Fibroblast of the aortic adventitia (primary cell): ENCODE measurements at regions not wholly inside any gene's neighbourhood (a gene's known extent, or its start where the extent isn't known, plus 50 kb on each side); places are given as distances from the start of the nearest gene placed in this dataset.

Experiments
- DNase-seq: peaks from one replicate; pipeline ENCODE4 v3.0.0-alpha.2; 2010; ENCODE audit warnings: low read depth
- H3K4me3 ChIP-seq: 2 replicates; pipeline ENCODE4 v1.5.1; 2011; ENCODE audit warnings: low read depth, mild to moderate bottlenecking, control low read depth, low read length, moderate library complexity
- TF ChIP-seq, protein P1 (sequence below): IDR thresholded peaks from 2 replicates; pipeline ENCODE4 v1.5.1; 2011; ENCODE audit warnings: mild to moderate bottlenecking, low read length, control low read depth, inconsistent platforms; ENCODE audit not compliant: insufficient read depth

DNA sequence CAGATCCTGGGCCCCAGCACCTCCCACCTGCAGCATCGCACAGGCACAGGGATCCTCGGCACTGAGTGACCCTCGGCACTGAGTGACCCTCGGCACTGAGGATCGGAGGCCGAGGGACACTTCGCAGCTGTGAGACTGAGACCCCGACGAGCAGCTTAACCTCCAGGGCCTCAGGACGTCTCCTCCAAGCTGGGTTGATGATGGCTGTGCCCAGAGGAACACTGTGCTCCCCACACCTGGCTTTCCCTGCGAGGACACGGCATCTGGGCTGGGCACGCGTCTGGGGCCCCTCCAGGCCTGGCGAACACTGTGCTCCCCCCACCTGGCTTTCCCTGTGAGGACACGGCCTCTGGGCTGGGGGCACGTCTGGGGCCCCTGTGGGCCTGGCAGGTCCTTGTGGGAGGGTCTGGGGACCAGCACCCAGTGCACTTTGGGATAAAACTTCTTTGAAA lies 158.3 kb upstream of the PPP2R2D start:
- no peak overlapping the region for H3K4me3 ChIP-seq
- TF ChIP-seq, protein P1, sequence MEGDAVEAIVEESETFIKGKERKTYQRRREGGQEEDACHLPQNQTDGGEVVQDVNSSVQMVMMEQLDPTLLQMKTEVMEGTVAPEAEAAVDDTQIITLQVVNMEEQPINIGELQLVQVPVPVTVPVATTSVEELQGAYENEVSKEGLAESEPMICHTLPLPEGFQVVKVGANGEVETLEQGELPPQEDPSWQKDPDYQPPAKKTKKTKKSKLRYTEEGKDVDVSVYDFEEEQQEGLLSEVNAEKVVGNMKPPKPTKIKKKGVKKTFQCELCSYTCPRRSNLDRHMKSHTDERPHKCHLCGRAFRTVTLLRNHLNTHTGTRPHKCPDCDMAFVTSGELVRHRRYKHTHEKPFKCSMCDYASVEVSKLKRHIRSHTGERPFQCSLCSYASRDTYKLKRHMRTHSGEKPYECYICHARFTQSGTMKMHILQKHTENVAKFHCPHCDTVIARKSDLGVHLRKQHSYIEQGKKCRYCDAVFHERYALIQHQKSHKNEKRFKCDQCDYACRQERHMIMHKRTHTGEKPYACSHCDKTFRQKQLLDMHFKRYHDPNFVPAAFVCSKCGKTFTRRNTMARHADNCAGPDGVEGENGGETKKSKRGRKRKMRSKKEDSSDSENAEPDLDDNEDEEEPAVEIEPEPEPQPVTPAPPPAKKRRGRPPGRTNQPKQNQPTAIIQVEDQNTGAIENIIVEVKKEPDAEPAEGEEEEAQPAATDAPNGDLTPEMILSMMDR, result no peak
- DNase-seq, result no peak

DNA sequence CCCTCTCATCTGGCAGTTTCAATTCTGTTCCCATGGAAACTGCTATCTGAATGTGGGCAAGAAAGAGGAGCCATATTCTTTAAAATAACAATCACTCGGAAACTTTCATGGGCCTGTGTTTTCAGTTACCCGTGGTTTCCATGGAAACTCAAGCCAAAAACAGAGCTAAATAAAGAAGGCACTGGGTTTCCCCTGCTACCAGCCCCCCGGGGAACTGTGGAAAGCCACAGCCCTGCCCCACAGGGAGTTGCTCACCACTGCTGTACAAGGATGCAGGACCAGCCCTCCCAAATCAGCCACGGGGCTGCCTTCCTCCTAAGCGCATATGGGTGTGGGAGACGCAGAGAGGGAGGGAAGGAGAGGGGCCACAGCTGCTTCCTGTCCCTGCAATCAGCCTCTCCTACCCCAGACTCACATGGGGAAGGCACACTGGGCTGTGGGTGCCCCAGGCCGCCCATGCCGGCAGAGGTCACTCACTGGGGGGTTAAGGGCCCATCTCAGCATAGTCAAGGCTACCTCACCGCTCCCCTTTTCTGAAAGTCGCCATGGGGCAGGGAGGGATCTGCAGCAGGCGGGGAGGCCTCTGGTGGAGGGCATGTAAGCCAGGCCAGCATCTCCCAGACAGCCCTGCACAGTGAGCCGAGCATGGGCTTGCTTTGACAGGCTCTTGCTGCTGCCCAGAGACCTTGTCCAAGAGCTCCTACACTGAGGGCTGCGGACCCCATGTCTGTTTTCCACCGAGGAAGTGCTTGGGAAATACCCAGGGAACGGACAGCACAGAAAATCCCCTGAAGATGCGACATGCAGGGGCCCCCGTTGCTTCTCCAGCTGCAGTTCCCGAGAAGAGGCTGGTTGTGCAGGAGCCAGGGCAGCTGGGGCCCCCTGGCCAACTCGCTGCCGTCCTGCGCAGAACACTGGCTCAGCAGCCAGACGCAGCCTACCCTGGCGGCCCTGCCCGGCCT lies 157.3 kb upstream of the PPP2R2D start:
- TF ChIP-seq, protein P1, result no peak
- no peak for DNase-seq
- no peak overlapping the region for H3K4me3 ChIP-seq

DNA sequence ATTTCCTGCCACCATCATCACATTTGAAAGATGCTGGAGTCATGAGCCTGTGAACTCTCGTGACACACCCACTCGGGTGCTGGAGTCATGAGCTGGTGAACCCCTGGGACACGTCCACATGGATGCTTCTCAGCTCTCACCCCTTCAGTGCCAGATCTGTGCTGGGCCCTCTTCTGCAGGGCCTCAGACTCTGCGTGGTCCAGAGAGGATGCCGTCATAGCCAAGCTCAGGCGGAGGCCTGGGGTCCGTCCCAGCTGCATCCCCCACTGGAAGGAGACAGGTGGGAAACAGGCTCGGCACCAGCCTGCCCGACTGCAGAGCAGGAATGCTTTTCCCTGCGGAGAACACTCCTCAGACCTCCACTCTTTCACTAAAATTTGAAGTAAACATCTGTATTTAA lies 156.5 kb upstream of the PPP2R2D start:
- no peak for DNase-seq
- TF ChIP-seq, protein P1, result no peak
- no peak overlapping the region for H3K4me3 ChIP-seq

DNA sequence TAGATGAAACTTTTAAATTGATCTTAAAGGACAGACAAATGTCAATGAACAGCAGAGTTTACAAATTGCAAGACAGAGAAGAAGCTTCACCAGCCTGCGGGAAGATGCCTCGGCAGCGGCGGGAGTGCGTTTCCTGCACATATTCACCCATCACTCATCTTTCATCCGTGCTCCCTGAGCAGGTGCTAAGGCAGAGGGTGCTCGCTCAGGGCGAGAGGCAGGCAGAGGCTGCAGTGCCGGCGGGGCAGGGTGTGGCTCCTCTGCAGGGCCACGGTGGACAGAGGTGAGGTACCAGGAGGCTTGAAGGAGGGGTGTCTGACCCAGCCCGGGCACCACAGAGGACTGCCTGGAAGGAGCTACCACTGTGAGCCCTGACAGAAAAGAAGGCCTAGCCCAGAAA lies 155.2 kb upstream of the PPP2R2D start:
- no peak for DNase-seq
- H3K4me3 ChIP-seq, result no peak overlapping the region
- TF ChIP-seq, protein P1, result no peak

DNA sequence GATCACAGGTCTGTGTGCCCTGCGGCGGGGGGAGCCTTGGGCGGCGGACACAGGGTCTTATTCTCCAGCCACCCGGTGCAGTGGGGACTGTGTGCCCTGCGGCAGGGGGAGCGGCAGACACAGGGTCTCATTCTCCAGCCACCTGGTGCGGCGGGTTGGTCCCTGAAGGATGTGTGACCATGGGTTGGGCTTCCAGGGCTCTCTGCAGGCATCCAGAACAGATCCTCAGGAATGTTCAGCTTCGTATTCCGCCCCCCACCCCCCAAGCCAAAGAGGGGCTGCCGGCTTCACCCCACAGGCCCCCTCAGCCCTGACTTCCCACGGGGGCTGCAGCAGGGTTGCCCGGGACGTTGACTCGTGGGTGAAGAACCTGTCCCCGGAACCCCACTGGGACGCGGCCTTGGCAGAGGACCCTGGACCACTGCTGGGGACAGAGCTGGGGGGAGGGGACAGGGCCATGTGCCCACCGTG lies 154.5 kb upstream of the PPP2R2D start:
- DNase-seq, result no peak
- TF ChIP-seq, protein P1, result no peak
- H3K4me3 ChIP-seq, result no peak overlapping the region

DNA sequence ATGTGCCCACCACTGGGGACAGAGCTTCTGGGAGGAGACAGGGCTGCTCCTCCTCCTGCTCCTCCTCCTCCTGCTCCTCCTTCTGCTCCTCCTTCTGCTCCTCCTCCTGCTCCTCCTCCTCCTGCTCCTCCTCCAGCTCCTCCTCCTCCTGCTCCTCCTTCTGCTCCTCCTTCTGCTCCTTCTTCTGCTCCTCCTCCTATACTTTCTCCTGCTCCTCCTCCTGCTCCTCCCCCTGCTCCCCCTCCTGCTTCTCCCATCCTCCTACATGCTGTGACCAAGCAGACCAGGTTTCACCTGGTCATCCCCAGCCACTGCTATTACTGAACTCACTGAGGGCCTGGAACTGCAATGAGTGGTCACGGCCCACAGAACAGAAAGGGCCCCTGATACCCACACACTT lies 154.0 kb upstream of the PPP2R2D start:
- TF ChIP-seq, protein P1, result no peak
- H3K4me3 ChIP-seq, result no peak overlapping the region
- DNase-seq, result no peak

DNA sequence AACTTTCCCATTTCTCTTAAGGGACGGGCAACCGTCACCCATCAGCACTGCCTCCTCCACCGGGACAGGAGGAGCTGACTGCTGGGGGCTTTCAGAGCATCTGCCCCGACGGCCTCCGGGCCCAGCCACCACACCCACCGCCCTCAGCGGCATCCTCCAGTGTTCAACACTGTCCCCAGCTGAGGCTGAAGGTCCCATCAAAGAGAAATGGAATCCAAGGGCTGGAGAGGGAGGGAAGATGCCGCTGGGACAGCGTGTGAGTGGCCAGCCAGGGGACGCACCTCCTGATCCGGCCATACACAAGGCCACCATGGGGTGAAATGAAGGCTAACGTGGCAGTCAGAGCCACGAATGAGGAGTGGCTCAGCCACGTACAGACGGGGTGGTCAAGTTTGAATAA lies 153.6 kb upstream of the PPP2R2D start:
- TF ChIP-seq, protein P1, result no peak

More for the DNA sequence above, 153.6 kb upstream of the PPP2R2D start:
- H3K4me3 ChIP-seq, result no peak overlapping the region
- no peak for DNase-seq
